Adrenal gland (tissue), 9 donors: ENCODE measurements at regions not wholly inside any gene's neighbourhood (a gene's known extent, or its start where the extent isn't known, plus 50 kb on each side); places are given as distances from the start of the nearest gene placed in this dataset.

ENCODE experiments used
- DNase-seq, 7 donors: peaks; one replicate each; pipeline ENCODE4 v3.0.0-alpha.2; 2019 to 2020
- H3K27ac ChIP-seq, 5 donors: fragments of 200-600 bp; sonication (generic) in 4 of 5; 1 replicate in 3 of 5; 2 replicates in 2 of 5; pipeline versions ENCODE4 v1.5.1 to v1.8.0; 2016 to 2020; ENCODE audit warnings: mild to moderate bottlenecking in 1 of 5
- H3K27me3 ChIP-seq: fragments of 200-600 bp; 2 replicates; pipeline ENCODE4 v1.8.0; 2021
- H3K36me3 ChIP-seq, 2 donors: fragments of 200-600 bp; replicated peaks in 1 of 2; 1 replicate in 1 of 2; 2 replicates in 1 of 2; pipeline versions ENCODE4 v1.5.1 to v1.8.0; 2018 to 2022
- H3K4me1 ChIP-seq, 2 donors: fragments of 200-600 bp; replicated peaks in 1 of 2; 1 replicate in 1 of 2; 2 replicates in 1 of 2; pipeline versions ENCODE4 v1.5.1 to v1.8.0; 2018 to 2021
- H3K4me3 ChIP-seq, 4 donors: fragments of 200-600 bp; sonication (generic) in 3 of 4; one replicate each; pipeline ENCODE4 v1.5.1; 2016 to 2018
- H3K9me3 ChIP-seq, 3 donors: fragments of 200-600 bp; sonication (generic) in 1 of 3; replicated peaks in 1 of 3; 1 replicate in 2 of 3; 2 replicates in 1 of 3; pipeline versions ENCODE4 v1.5.1 to v1.8.0; 2016 to 2021
- POLR2A ChIP-seq, 2 donors: fragments of 450-650 bp; IDR thresholded peaks; one replicate each; pipeline ENCODE4 v1.6.1; 2017; ENCODE audit warnings: antibody characterized with exemption in 2 of 2, mild to moderate bottlenecking in 2 of 2, moderate library complexity in 1 of 2
- WGBS, 4 donors: extraction: QIAGEN DNeasy Blood & Tissue Kit in 2 of 4; methylation state at CpG; one replicate each; pipeline versions ENCODE4 v1.1.5 to v1.1.7; 2013 to 2017; 5-methylcytosine and 5-hydroxymethylcytosine counted together
- intact Hi-C, 2 donors: fragments of 100-400 bp; cut with DNase I; formaldehyde crosslinking; loops; one replicate each; pipeline versions ENCODE4 v1.14.1 to v1.15.0; 2022 to 2023
- TF ChIP-seq, protein P1 (sequence below), 6 experiments: fragments of 450-650 bp in 4 of 6; fragments of 200-600 bp in 2 of 6; sonication (generic) in 1 of 6; IDR thresholded peaks; 1 replicate in 5 of 6; 2 replicates in 1 of 6; pipeline versions ENCODE4 v1.5.1 to v1.8.0; 2016 to 2021; ENCODE audit warnings: antibody characterized with exemption in 6 of 6, mild to moderate bottlenecking in 2 of 6, moderate library complexity in 1 of 6
- donor health status: healthy with polysubstance abuse.
- donor health status: Bipolar disorder and iron deficiency.
- donor health status: DM: yes; HTN: yes; CAD: no.
- donor health status: DM: no; HTN: no; CAD: no.
- donor health status: DM: no; HTN: no; CAD: no.

DNA sequence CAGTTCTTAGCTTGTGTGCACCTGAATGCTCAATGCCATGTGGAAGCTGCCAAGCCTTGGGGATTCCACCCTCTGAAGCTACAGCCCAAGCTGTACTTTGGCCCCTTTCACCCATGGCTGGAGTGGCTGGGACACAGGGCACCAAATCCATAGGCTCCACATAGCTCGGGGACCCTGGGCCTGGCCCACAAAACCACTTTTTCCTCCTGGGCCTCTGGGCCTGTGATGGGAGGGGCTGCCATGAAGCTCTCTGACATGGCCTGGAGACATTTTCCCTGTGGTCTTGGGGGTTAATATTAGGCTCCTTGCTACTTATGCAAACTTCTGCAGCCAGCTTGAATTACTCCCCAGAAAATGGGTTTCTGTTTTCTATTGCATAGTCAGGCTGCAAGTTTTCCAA is 579.9 kb downstream of the MATN1 start:
- DNase-seq = peak in 1 of 7 donors; percentile 11
- Histone ChIP-seq H3K27me3 (no peaks in the 10 kb centered on the region), H3K4me3 (no peak overlapping the region), H3K36me3 (no peaks in the 10 kb centered on the region), H3K4me1 (no peaks in the 10 kb centered on the region), H3K9me3 (no peaks in the 10 kb centered on the region), H3K27ac (no peak overlapping the region)
- no peak for TF ChIP-seq POLR2A (IDR thresholded peaks at IDR 0.05)
- TF ChIP-seq, protein P1, sequence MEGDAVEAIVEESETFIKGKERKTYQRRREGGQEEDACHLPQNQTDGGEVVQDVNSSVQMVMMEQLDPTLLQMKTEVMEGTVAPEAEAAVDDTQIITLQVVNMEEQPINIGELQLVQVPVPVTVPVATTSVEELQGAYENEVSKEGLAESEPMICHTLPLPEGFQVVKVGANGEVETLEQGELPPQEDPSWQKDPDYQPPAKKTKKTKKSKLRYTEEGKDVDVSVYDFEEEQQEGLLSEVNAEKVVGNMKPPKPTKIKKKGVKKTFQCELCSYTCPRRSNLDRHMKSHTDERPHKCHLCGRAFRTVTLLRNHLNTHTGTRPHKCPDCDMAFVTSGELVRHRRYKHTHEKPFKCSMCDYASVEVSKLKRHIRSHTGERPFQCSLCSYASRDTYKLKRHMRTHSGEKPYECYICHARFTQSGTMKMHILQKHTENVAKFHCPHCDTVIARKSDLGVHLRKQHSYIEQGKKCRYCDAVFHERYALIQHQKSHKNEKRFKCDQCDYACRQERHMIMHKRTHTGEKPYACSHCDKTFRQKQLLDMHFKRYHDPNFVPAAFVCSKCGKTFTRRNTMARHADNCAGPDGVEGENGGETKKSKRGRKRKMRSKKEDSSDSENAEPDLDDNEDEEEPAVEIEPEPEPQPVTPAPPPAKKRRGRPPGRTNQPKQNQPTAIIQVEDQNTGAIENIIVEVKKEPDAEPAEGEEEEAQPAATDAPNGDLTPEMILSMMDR (IDR thresholded peaks at IDR 0.05) = no peak
- intact Hi-C loops = no loop called here
- WGBS, 4 donors = 80 to 81% (median 80%) methylated on average over 1 of the region's 1 CpG; no CpG with 5 or more reads in 1 of the 4 donors

DNA sequence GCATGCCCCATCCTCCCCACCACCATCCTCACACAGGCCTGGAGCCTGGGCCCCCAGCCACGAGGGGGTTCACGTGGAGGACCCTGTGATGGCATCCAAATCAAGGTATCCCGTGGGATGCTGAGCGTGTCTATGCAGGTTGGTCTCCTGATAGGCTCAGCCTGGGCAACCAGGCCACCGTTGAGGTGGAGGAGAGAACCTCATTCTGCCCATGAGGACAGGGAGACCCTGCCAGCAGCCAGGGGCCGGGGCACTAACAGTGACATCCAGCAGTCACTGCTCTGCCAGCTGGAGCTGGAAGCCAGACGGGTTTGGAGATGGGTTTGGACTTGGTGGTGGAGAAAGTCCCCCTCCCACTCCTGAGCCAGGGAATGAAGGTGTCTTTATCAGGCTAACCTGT is 582.8 kb downstream of the MATN1 start:
- intact Hi-C loops = no loop called here
- H3K9me3 ChIP-seq = no peaks in the 10 kb centered on the region
- no peaks in the 10 kb centered on the region for H3K36me3 ChIP-seq
- peak in 1 of 7 donors; percentile 21 for DNase-seq
- no peak overlapping the region for H3K4me3 ChIP-seq
- no peaks in the 10 kb centered on the region for H3K27me3 ChIP-seq
- no peak for TF ChIP-seq POLR2A (IDR thresholded peaks at IDR 0.05)
- TF ChIP-seq, protein P1 (IDR thresholded peaks at IDR 0.05) = no peak
- WGBS, 4 donors = 80 to 87% (median 85%) methylated on average over 3 to 7 of the region's 7 CpGs
- no peak overlapping the region for H3K27ac ChIP-seq
- H3K4me1 ChIP-seq = no peaks in the 10 kb centered on the region

DNA sequence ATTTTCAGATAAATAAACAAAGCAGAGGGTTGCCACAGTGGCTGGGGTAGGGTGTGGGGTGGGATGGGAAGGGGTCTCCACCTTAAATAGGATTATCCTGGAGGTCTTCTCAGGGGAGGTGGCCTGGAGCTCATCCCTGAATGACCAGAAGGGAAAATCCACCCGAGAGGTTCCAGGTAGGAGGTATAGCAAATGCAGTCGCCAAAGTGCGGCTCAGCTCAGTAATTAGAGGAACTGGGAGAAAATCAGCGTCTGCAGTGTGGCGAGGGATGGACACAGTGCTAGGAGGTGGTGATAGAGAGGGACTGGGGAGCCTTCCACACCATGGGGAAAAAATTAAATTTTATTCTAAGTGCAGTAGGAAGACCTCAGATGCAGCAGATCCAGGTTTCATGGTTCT is 584.5 kb downstream of the MATN1 start:
- Histone ChIP-seq H3K27ac (no peak overlapping the region), H3K27me3 (no peaks in the 10 kb centered on the region), H3K4me3 (no peak overlapping the region), H3K4me1 (no peaks in the 10 kb centered on the region), H3K36me3 (no peaks in the 10 kb centered on the region), H3K9me3 (no peaks in the 10 kb centered on the region)
- WGBS, 4 donors = 85 to 89% (median 87%) methylated on average over 5 of the region's 5 CpGs
- no peak for DNase-seq
- intact Hi-C loops = no loop called here
- no peak for TF ChIP-seq POLR2A (IDR thresholded peaks at IDR 0.05)
- TF ChIP-seq, protein P1 (IDR thresholded peaks at IDR 0.05) = no peak

DNA sequence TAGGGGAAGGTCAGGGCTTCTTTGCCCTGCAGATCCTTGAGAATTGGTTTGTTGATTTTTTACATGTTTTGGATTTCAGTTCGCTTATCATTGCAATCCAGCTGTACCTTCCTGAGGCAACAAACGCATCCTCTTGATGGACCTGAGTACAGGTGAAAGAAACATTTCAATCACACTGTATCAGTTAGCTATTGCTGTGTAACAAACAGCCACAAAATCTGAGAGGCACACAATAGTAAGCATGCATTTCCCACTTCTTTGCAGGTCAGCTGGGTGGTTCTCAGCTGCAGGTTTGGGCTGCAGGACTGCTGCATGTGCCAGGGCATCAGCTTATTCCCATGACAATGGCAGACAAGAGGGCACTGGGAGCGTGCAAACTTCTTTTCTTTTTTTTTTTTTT is 586.4 kb downstream of the MATN1 start:
- intact Hi-C loops = no loop called here
- no peak overlapping the region for H3K4me3 ChIP-seq
- H3K27ac ChIP-seq = no peak overlapping the region
- no peaks in the 10 kb centered on the region for H3K4me1 ChIP-seq
- DNase-seq = peak in 1 of 7 donors; percentile 27
- H3K27me3 ChIP-seq = no peaks in the 10 kb centered on the region
- H3K9me3 ChIP-seq = no peaks in the 10 kb centered on the region
- 70 to 84% (median 80%) methylated on average over 3 of the region's 3 CpGs for WGBS, 4 donors
- no peaks in the 10 kb centered on the region for H3K36me3 ChIP-seq
- TF ChIP-seq POLR2A (IDR thresholded peaks at IDR 0.05) = no peak
- TF ChIP-seq, protein P1 (IDR thresholded peaks at IDR 0.05) = no peak
